ENCODE measurements at regions not wholly inside any gene's neighbourhood (a gene's known extent, or its start where the extent isn't known, plus 50 kb on each side); places are given as distances from the start of the nearest gene placed in this dataset.

GRCh38 chr20:23146857-23147637 lies 60.9 kb upstream of the CD93 start:
- Histone ChIP-seq H3K9me3 (ENCODE audit: control insufficient read depth, insufficient read depth, low read depth, low read length) (no peaks in the 10 kb centered on the region), H3K36me3 (ENCODE audit: control insufficient read depth in 2 of 2, insufficient read depth in 1 of 2, low read length in 2 of 2) (no peaks in the 10 kb centered on the region), H3K27ac (ENCODE audit: extremely low read depth, low read depth, low read length) (no peak overlapping the region), H3K4me3 (ENCODE audit: low read depth, low read length) (no peak overlapping the region), H3K4me1 (ENCODE audit: control insufficient read depth, insufficient read depth, low read length) (no peaks in the 10 kb centered on the region; the same call in 1 of the 2 replicates)
- CTCF ChIA-PET, result no interaction called here
- POLR2A ChIA-PET, result no interaction called here
- TF ChIP-seq PRDM10 (tag by site-specific recombination; IDR thresholded peaks at IDR 0.05), result no peak
- no peak for TF ChIP-seq ZNF658 (tag by site-specific recombination; IDR thresholded peaks at IDR 0.05)
- TF ChIP-seq ZNF132 (tag by site-specific recombination; IDR thresholded peaks at IDR 0.05; ENCODE audit: borderline replicate concordance), result no peak
- TF ChIP-seq ZNF157 (tag by site-specific recombination; IDR thresholded peaks at IDR 0.05), result no peak
- no peak for TF ChIP-seq ZNF324 (tag by site-specific recombination; IDR thresholded peaks at IDR 0.05)
- no peak for TF ChIP-seq ZNF350 (tag by site-specific recombination; IDR thresholded peaks at IDR 0.05)
- no peak for TF ChIP-seq BCL11A (tag by site-specific recombination; IDR thresholded peaks at IDR 0.05; ENCODE audit: low read depth)
- no peak for TF ChIP-seq ZNF514 (tag by site-specific recombination; IDR thresholded peaks at IDR 0.05)
- no peak for TF ChIP-seq ZNF426 (tag by site-specific recombination; IDR thresholded peaks at IDR 0.05)
- TF ChIP-seq, protein P1, sequence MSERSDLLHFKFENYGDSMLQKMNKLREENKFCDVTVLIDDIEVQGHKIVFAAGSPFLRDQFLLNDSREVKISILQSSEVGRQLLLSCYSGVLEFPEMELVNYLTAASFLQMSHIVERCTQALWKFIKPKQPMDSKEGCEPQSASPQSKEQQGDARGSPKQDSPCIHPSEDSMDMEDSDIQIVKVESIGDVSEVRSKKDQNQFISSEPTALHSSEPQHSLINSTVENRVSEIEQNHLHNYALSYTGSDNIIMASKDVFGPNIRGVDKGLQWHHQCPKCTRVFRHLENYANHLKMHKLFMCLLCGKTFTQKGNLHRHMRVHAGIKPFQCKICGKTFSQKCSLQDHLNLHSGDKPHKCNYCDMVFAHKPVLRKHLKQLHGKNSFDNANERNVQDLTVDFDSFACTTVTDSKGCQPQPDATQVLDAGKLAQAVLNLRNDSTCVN (tag by site-specific recombination; optimal IDR thresholded peaks at IDR 0.05), result no peak
- no peak for TF ChIP-seq ZNF660 (tag by site-specific recombination; IDR thresholded peaks at IDR 0.05)
- no peak for TF ChIP-seq GFI1B (tag by site-specific recombination; IDR thresholded peaks at IDR 0.05)
- no peak for TF ChIP-seq ZNF302 (tag by site-specific recombination; IDR thresholded peaks at IDR 0.05; ENCODE audit: low read depth)
- TF ChIP-seq ZNF624 (tag by site-specific recombination; IDR thresholded peaks at IDR 0.05), result no peak
- TF ChIP-seq, protein P2, sequence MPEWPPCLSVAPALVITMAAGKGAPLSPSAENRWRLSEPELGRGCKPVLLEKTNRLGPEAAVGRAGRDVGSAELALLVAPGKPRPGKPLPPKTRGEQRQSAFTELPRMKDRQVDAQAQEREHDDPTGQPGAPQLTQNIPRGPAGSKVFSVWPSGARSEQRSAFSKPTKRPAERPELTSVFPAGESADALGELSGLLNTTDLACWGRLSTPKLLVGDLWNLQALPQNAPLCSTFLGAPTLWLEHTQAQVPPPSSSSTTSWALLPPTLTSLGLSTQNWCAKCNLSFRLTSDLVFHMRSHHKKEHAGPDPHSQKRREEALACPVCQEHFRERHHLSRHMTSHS (tag by site-specific recombination; IDR thresholded peaks at IDR 0.05), result no peak
- TF ChIP-seq ZNF24 (tag by site-specific recombination; IDR thresholded peaks at IDR 0.05), result no peak
- TF ChIP-seq ZNF48 (tag by site-specific recombination; IDR thresholded peaks at IDR 0.05), result no peak
- no peak for TF ChIP-seq ZNF76 (tag by site-specific recombination; IDR thresholded peaks at IDR 0.05; ENCODE audit: borderline replicate concordance, low read depth)
- no peak for TF ChIP-seq ZNF785 (tag by site-specific recombination; IDR thresholded peaks at IDR 0.05)
- TF ChIP-seq KLF16 (tag by site-specific recombination; IDR thresholded peaks at IDR 0.05), result no peak

DNA sequence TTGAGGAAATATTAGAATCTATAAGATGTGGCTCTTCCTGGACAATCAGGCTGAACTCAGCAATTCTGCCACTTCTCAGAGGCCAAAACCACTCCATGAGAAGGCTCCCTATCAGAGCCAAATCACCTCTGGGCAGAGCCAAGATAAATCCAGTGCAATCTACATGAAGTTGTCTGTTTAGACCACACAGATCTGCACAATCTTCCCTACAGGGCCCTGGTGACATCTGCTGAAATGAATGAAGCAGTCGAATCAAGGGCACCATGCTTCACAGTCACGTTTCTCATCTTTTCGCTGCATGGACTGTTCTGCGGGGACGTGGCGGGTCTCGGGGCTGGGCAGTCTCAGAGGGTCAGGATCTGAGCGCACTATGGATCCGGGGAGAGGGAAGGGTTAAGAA lies 60.1 kb upstream of the CD93 start:
- no peaks in the 10 kb centered on the region for H3K36me3 ChIP-seq (ENCODE audit: control insufficient read depth in 2 of 2, insufficient read depth in 1 of 2, low read length in 2 of 2)
- H3K4me1 ChIP-seq (ENCODE audit: control insufficient read depth, insufficient read depth, low read length), result no peaks in the 10 kb centered on the region
- no peaks in the 10 kb centered on the region for H3K9me3 ChIP-seq (ENCODE audit: control insufficient read depth, insufficient read depth, low read depth, low read length)
- CTCF ChIA-PET, result no interaction called here
- no peak overlapping the region for H3K27ac ChIP-seq (ENCODE audit: extremely low read depth, low read depth, low read length)
- H3K4me3 ChIP-seq (ENCODE audit: low read depth, low read length), result no peak overlapping the region
- POLR2A ChIA-PET, result no interaction called here
- TF ChIP-seq ATF2 (tag by site-specific recombination; IDR thresholded peaks at IDR 0.05; ENCODE audit: low read depth) (no peak), ZNF23 (tag by site-specific recombination; IDR thresholded peaks at IDR 0.05; ENCODE audit: borderline replicate concordance) (no peak), ZNF112 (tag by site-specific recombination; IDR thresholded peaks at IDR 0.05) (no peak), ZFP41 (tag by site-specific recombination; IDR thresholded peaks at IDR 0.05; ENCODE audit: borderline replicate concordance) (no peak), ZNF138 (tag by site-specific recombination; IDR thresholded peaks at IDR 0.05; ENCODE audit: borderline replicate concordance) (no peak), ZNF561 (tag by site-specific recombination; IDR thresholded peaks at IDR 0.05; ENCODE audit: borderline replicate concordance) (no peak), ZNF747 (tag by site-specific recombination; IDR thresholded peaks at IDR 0.05) (no peak)
- TF ChIP-seq, protein P3, sequence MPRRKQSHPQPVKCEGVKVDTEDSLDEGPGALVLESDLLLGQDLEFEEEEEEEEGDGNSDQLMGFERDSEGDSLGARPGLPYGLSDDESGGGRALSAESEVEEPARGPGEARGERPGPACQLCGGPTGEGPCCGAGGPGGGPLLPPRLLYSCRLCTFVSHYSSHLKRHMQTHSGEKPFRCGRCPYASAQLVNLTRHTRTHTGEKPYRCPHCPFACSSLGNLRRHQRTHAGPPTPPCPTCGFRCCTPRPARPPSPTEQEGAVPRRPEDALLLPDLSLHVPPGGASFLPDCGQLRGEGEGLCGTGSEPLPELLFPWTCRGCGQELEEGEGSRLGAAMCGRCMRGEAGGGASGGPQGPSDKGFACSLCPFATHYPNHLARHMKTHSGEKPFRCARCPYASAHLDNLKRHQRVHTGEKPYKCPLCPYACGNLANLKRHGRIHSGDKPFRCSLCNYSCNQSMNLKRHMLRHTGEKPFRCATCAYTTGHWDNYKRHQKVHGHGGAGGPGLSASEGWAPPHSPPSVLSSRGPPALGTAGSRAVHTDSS (tag by site-specific recombination; IDR thresholded peaks at IDR 0.05), result no peak
